Ishikawa (cell line): ENCODE measurements at regions not wholly inside any gene's neighbourhood (a gene's known extent, or its start where the extent isn't known, plus 50 kb on each side); places are given as distances from the start of the nearest gene placed in this dataset.

Experiments
- CEBPB ChIP-seq: IDR thresholded peaks from 2 replicates; pipeline ENCODE4 v1.6.1; 2012
- CREB1 ChIP-seq: IDR thresholded peaks from 2 replicates; pipeline ENCODE4 v1.6.1; 2012; ENCODE audit warnings: low read depth
- EGR1 ChIP-seq: IDR thresholded peaks from 2 replicates; pipeline ENCODE4 v1.6.1; 2012
- EP300 ChIP-seq: IDR thresholded peaks from 2 replicates; pipeline ENCODE4 v1.6.1; 2012; ENCODE audit warnings: borderline replicate concordance
- FOXM1 ChIP-seq: IDR thresholded peaks from 2 replicates; pipeline ENCODE4 v1.6.1; 2012; ENCODE audit warnings: low read depth, borderline replicate concordance
- NFIC ChIP-seq: IDR thresholded peaks from 2 replicates; pipeline ENCODE4 v1.6.1; 2012
- RAD21 ChIP-seq: IDR thresholded peaks from 2 replicates; pipeline ENCODE4 v1.6.1; 2012; ENCODE audit warnings: low read depth
- TAF1 ChIP-seq: IDR thresholded peaks from 2 replicates; pipeline ENCODE4 v1.6.1; 2012; ENCODE audit warnings: low read depth, mild to moderate bottlenecking
- TCF12 ChIP-seq: IDR thresholded peaks from 2 replicates; pipeline ENCODE4 v1.6.1; 2012; ENCODE audit warnings: low read depth
- TEAD4 ChIP-seq: IDR thresholded peaks from 2 replicates; pipeline ENCODE4 v1.6.1; 2012
- YY1 ChIP-seq: IDR thresholded peaks from 2 replicates; pipeline ENCODE4 v1.6.1; 2012; ENCODE audit warnings: low read depth
- ZBTB7A ChIP-seq: IDR thresholded peaks from 2 replicates; pipeline ENCODE4 v1.6.1; 2012; ENCODE audit warnings: low read depth
- TF ChIP-seq, protein P1 (sequence below): IDR thresholded peaks from 2 replicates; pipeline ENCODE4 v1.6.1; 2012
- TF ChIP-seq, protein P2 (sequence below): IDR thresholded peaks from 2 replicates; pipeline ENCODE4 v1.6.1; 2012; ENCODE audit warnings: low read depth, mild to moderate bottlenecking
- TF ChIP-seq, protein P3 (sequence below): IDR thresholded peaks from 2 replicates; pipeline ENCODE4 v1.6.1; 2012

DNA sequence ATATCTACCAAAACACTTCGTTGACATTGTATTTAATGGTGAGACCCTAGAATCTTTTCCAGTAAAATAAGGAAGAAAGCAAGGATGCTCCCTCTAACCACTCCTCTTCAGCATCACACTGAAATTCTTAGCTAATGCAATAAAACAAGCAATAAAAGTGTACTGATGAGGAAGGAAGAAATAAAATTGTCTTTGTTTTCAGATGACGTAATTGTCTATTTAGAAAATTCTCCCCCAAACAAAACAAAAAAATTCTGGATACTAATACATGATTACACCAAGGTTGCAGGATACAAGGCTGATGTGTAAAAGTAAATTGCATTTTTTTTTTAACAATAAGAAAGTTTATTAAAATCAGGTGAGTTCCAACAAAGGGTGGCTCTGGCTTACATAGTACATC is 205.0 kb upstream of the SSTR4 start:
- TF ChIP-seq TEAD4 (no peak), TCF12 (no peak), RAD21 (no peak), CEBPB (no peak), NFIC (no peak), TAF1 (no peak), EGR1 (no peak)
- TF ChIP-seq, protein P1, sequence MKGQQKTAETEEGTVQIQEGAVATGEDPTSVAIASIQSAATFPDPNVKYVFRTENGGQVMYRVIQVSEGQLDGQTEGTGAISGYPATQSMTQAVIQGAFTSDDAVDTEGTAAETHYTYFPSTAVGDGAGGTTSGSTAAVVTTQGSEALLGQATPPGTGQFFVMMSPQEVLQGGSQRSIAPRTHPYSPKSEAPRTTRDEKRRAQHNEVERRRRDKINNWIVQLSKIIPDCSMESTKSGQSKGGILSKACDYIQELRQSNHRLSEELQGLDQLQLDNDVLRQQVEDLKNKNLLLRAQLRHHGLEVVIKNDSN = no peak
- TF ChIP-seq, protein P2, sequence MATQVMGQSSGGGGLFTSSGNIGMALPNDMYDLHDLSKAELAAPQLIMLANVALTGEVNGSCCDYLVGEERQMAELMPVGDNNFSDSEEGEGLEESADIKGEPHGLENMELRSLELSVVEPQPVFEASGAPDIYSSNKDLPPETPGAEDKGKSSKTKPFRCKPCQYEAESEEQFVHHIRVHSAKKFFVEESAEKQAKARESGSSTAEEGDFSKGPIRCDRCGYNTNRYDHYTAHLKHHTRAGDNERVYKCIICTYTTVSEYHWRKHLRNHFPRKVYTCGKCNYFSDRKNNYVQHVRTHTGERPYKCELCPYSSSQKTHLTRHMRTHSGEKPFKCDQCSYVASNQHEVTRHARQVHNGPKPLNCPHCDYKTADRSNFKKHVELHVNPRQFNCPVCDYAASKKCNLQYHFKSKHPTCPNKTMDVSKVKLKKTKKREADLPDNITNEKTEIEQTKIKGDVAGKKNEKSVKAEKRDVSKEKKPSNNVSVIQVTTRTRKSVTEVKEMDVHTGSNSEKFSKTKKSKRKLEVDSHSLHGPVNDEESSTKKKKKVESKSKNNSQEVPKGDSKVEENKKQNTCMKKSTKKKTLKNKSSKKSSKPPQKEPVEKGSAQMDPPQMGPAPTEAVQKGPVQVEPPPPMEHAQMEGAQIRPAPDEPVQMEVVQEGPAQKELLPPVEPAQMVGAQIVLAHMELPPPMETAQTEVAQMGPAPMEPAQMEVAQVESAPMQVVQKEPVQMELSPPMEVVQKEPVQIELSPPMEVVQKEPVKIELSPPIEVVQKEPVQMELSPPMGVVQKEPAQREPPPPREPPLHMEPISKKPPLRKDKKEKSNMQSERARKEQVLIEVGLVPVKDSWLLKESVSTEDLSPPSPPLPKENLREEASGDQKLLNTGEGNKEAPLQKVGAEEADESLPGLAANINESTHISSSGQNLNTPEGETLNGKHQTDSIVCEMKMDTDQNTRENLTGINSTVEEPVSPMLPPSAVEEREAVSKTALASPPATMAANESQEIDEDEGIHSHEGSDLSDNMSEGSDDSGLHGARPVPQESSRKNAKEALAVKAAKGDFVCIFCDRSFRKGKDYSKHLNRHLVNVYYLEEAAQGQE = no peak
- TF ChIP-seq, protein P3, sequence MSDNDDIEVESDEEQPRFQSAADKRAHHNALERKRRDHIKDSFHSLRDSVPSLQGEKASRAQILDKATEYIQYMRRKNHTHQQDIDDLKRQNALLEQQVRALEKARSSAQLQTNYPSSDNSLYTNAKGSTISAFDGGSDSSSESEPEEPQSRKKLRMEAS = no peak

DNA sequence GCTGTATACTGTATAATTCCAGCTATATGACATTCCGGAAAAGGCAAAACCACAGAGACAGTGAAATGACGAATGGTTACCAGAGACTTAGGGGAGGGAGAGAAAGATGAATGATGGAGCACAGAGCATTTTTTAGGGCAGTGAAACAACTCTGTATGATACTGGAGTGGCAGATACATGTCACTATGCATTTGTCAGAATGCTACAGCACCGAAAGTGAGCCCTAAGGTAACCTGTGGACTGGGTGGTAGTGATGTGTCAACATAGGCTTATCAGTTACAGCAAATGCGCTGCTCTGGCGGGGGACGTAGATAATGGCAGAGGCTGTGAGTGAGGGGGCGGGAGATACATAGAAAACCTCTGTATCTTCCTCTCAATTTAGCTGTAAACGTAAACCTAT is 201.3 kb upstream of the SSTR4 start:
- TF ChIP-seq YY1 (no peak), RAD21 (no peak), TCF12 (no peak), ZBTB7A (no peak), EP300 (no peak), TEAD4 (no peak), NFIC (no peak)
- TF ChIP-seq, protein P2 = no peak
- TF ChIP-seq, protein P3 = no peak

DNA sequence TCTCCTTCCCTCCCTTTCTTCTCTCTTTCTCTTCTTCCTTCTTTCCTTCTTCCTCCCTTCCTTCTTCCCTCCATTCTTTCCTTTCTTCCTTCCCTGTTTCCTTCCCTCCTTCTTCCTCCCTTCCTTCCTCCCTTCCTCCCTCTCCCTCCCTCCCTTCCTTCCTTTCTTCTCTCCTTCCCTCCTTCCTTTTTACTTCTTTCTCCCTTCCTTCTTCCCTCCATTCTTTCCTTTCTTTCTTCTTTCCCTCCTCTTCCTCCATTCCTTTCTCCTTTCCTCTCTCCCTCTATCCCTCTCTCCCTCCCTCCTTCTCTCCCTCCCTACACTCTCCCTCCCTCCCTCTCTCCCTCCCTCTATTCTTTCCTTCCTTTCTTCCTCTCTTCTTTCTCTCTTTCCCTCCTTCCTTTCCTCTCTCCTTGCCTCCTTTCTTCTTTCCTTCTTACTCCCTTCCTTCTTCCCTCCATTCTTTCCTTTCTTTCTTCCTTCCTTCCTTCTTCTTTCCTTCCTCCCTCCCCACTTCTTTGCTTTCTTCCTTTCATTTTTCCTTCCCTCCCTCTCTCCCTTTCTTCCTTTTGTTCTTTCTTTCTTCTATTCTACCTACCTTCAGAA is 200.4 kb upstream of the SSTR4 start:
- TF ChIP-seq NFIC (no peak), CREB1 (no peak), TCF12 (no peak), EGR1 (no peak), YY1 (no peak), RAD21 (no peak), CEBPB (no peak), ZBTB7A (no peak), FOXM1 (no peak), TEAD4 (no peak), EP300 (no peak), TAF1 (no peak)
- TF ChIP-seq, protein P2 = no peak
- TF ChIP-seq, protein P1 = no peak
- TF ChIP-seq, protein P3 = no peak

DNA sequence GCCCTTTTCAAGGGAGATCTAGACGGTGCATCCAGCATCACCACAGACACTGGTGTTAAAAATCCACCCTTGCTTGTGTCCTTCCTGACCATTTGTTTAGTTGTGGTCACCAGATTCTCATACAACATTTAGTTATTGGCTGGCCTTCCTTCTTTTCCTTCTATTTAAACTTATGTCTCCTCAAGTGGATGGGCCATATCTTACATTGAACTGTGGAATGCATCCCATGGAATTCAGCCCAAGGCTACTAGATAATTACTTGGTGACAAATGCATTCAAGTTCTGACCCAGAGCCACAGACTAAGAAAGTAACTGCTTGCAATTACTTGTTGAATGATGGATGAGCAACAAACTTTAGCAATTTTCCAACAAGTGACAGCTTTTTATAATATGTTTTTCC is 198.9 kb upstream of the SSTR4 start:
- TF ChIP-seq CREB1 (no peak), FOXM1 (no peak), TAF1 (no peak)
- TF ChIP-seq, protein P2 = no peak
